ENCODE measurements at regions not wholly inside any gene's neighbourhood (a gene's known extent, or its start where the extent isn't known, plus 50 kb on each side); places are given as distances from the start of the nearest gene placed in this dataset.

GRCh38 chr6:144585217-144585814 lies 300.2 kb downstream of the UTRN start:
- TF ChIP-seq POLR2A (IDR thresholded peaks at IDR 0.05) (no peak), CTCF (IDR thresholded peaks at IDR 0.05) (peak; percentile 40 to 70 (median 47)), POLR2AphosphoS5 (IDR thresholded peaks at IDR 0.05) (no peak), EP300 (IDR thresholded peaks at IDR 0.05) (no peak)

Measured in upper lobe of left lung (tissue), 4 donors.